HG03108 (cell line): ENCODE measurements at regions not wholly inside any gene's neighbourhood (a gene's known extent, or its start where the extent isn't known, plus 50 kb on each side); places are given as distances from the start of the nearest gene placed in this dataset.
"Not testable (repeated sequence)": the region's sequence is repeated elsewhere in the genome, so short reads cannot be mapped to it uniquely, and the experiment has no call there.

Source experiments
- ATAC-seq: cut with Tn5 transposase; IDR thresholded peaks from one replicate; pipeline ENCODE4 v1.9.1; 2021; ENCODE audit warnings: moderate library complexity; ENCODE audit not compliant: unreplicated experiment

- not testable (repeated sequence) for ATAC-seq
These were observed 101.7 kb downstream of the KLF5 start for GRCh38 chr13:73160371-73161031.

- no peak for ATAC-seq
These were observed 100.0 kb downstream of the KLF5 start for GRCh38 chr13:73158851-73159250.

DNA sequence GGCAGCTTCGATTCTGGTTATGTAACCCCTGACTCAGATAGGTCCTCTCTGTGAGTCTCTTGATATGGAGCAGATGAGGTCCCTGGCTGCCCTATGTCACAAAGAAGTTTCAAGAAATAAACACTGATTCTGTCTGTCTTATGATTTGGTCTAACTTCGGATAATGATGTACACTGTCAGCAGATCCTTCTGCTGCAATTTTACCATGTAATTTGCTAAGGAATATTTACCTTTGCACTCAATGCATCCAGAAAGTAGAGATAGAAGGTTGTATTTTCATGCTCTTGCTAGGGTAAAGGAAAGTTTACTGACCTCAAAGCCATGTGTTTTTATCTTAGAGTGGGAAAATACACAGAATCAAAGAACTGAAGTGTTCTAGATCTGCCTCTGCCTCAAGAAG, 98.2 kb downstream of the KLF5 start:
- ATAC-seq = no peak

DNA sequence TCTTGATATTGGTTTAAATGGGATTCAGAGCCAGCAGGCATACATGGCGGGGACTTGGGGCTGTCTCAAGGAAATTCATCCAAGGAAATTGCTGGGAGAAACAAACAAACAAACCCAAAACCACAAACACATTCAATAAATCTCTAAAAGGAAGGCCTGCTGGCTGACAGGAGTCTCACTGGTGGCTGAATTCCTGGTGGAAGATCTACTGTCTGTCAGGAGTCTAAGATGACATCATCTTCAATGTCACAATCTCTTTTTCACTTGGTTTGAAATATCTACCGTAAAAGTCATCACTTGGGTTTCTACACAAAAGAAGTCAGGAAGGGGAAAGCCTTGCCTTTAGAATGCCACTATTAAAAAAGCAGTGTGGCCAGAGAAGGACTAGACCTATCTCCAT, 87.9 kb downstream of the KLF5 start:
- ATAC-seq = no peak

- no peak for ATAC-seq
These were observed 83.3 kb downstream of the KLF5 start for GRCh38 chr13:73142071-73142470.

GRCh38 chr13:73141292-73141771, 82.5 kb downstream of the KLF5 start:
- no peak for ATAC-seq

GRCh38 chr13:73140801-73141200, 82.0 kb downstream of the KLF5 start:
- no peak for ATAC-seq

- no peak for ATAC-seq
These were observed 80.1 kb downstream of the KLF5 start for GRCh38 chr13:73138638-73139491.

DNA sequence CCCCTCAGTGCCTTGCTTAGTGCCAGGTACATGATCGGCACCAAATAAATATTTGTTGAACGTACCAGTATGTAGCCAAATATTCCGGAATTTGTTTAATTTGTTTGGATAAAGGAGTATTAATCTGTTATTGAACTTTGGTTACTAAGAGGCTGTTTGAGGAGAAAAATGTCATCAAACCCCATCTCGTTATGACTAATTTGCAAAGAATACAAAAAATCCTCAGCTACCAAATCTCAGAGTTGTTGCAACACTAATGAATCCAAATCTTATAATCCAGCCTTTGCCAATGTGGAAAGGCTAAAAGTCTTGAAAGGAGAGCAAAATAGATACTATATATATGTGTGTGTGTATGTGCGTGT, 79.5 kb downstream of the KLF5 start:
- ATAC-seq = no peak

DNA sequence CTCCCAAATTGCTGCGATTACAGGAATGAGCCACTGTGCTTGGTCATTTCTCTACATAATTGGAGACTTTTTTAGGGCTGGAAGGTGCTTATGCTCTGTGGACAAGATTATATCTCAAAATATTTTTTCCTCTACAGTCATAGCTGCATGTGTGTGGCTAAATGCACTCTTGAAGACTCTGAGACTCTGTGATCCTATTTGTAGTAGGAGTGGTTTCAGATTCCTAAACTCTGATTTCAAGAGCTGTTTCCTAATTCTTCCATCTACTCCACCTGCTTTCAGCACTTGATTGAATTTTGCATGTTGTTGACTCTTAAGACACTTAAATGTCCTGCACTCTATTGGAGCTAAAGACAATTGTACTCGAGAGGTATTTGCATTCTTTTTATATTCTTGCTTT, 78.0 kb downstream of the KLF5 start:
- ATAC-seq = no peak

GRCh38 chr13:73133531-73133930, 74.7 kb downstream of the KLF5 start:
- ATAC-seq = no peak

GRCh38 chr13:73131247-73131646, 72.4 kb downstream of the KLF5 start:
- no peak for ATAC-seq

GRCh38 chr13:73129023-73129422, 70.2 kb downstream of the KLF5 start:
- ATAC-seq = no peak
